ENCODE measurements at regions not wholly inside any gene's neighbourhood (a gene's known extent, or its start where the extent isn't known, plus 50 kb on each side); places are given as distances from the start of the nearest gene placed in this dataset.

DNA sequence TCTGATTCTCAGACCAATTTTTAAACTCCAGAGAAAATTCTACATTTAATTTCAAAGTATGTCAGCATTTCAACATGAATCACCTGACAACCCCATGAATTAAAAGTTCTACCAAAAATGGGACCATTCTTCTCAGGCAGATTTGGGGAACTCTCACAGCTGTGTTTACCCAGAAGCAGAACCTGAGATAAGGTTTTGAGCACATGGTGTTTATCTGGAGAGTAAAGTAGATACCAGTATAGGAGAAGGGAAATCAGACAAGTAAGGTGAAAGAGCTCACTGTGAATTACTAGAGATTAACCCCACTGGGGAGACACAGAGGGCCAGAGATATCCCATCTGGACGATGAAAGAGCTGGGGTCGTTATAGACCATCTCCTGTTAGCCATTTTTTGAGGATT lies 729.1 kb downstream of the DNAH5 start:
- Histone ChIP-seq H3K27ac (replicated peaks) (no peak overlapping the region), H3K4me3 (replicated peaks; ENCODE audit: insufficient read depth, low read length) (no peak overlapping the region)
- no peak for TF ChIP-seq POLR2AphosphoS5 (IDR thresholded peaks at IDR 0.05; ENCODE audit: low read depth)
- no peak for TF ChIP-seq SPI1 (IDR thresholded peaks at IDR 0.05; ENCODE audit: borderline replicate concordance, low read depth)
- TF ChIP-seq, protein P1, sequence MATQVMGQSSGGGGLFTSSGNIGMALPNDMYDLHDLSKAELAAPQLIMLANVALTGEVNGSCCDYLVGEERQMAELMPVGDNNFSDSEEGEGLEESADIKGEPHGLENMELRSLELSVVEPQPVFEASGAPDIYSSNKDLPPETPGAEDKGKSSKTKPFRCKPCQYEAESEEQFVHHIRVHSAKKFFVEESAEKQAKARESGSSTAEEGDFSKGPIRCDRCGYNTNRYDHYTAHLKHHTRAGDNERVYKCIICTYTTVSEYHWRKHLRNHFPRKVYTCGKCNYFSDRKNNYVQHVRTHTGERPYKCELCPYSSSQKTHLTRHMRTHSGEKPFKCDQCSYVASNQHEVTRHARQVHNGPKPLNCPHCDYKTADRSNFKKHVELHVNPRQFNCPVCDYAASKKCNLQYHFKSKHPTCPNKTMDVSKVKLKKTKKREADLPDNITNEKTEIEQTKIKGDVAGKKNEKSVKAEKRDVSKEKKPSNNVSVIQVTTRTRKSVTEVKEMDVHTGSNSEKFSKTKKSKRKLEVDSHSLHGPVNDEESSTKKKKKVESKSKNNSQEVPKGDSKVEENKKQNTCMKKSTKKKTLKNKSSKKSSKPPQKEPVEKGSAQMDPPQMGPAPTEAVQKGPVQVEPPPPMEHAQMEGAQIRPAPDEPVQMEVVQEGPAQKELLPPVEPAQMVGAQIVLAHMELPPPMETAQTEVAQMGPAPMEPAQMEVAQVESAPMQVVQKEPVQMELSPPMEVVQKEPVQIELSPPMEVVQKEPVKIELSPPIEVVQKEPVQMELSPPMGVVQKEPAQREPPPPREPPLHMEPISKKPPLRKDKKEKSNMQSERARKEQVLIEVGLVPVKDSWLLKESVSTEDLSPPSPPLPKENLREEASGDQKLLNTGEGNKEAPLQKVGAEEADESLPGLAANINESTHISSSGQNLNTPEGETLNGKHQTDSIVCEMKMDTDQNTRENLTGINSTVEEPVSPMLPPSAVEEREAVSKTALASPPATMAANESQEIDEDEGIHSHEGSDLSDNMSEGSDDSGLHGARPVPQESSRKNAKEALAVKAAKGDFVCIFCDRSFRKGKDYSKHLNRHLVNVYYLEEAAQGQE (IDR thresholded peaks at IDR 0.05; ENCODE audit: insufficient replicate concordance, low read depth), result no peak
- TF ChIP-seq, protein P2, sequence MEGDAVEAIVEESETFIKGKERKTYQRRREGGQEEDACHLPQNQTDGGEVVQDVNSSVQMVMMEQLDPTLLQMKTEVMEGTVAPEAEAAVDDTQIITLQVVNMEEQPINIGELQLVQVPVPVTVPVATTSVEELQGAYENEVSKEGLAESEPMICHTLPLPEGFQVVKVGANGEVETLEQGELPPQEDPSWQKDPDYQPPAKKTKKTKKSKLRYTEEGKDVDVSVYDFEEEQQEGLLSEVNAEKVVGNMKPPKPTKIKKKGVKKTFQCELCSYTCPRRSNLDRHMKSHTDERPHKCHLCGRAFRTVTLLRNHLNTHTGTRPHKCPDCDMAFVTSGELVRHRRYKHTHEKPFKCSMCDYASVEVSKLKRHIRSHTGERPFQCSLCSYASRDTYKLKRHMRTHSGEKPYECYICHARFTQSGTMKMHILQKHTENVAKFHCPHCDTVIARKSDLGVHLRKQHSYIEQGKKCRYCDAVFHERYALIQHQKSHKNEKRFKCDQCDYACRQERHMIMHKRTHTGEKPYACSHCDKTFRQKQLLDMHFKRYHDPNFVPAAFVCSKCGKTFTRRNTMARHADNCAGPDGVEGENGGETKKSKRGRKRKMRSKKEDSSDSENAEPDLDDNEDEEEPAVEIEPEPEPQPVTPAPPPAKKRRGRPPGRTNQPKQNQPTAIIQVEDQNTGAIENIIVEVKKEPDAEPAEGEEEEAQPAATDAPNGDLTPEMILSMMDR (IDR thresholded peaks at IDR 0.05; ENCODE audit: insufficient read depth, low read length), result no peak
- no peak for TF ChIP-seq GABPA (IDR thresholded peaks at IDR 0.05; ENCODE audit: low read depth)

DNA sequence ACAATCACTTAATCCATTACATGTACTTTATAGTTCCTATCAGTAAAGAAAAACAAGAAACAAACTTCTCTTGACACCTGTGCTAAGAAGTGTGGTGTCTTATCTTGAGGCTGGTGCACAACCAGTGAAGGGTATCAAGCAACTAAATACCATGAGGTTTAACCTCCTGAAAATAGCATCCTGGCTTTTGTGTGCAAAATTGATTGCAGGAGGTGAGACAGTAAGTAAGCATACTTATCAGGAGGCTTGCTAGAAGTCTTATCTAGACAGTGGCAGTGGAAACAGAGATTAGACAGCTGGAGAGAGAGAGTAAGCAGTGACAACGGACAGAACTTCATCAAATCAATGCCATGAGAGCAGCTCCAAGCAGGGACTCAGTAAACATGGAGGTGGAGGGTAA lies 730.3 kb downstream of the DNAH5 start:
- no peak overlapping the region for H3K4me3 ChIP-seq (replicated peaks; ENCODE audit: insufficient read depth, low read length)
- H3K27me3 ChIP-seq (ENCODE audit: insufficient read depth, poor library complexity, severe bottlenecking), result no peaks in the 10 kb centered on the region
- TF ChIP-seq POLR2AphosphoS5 (IDR thresholded peaks at IDR 0.05; ENCODE audit: low read depth) (no peak), SPI1 (IDR thresholded peaks at IDR 0.05; ENCODE audit: borderline replicate concordance, low read depth) (no peak), GABPA (IDR thresholded peaks at IDR 0.05; ENCODE audit: low read depth) (no peak)
- TF ChIP-seq, protein P1 (IDR thresholded peaks at IDR 0.05; ENCODE audit: insufficient replicate concordance, low read depth), result no peak
- TF ChIP-seq, protein P2 (IDR thresholded peaks at IDR 0.05; ENCODE audit: insufficient read depth, low read length), result no peak
- H3K27ac ChIP-seq (replicated peaks), result no peak overlapping the region
- DNase-seq (ENCODE audit: low read depth in 1 of 2, low spot score in 1 of 2), result no peak

More for the DNA sequence above, 729.1 kb downstream of the DNAH5 start:
- DNase-seq (ENCODE audit: low read depth in 1 of 2, low spot score in 1 of 2), result no peak
- H3K27me3 ChIP-seq (ENCODE audit: insufficient read depth, poor library complexity, severe bottlenecking), result no peaks in the 10 kb centered on the region

DNA sequence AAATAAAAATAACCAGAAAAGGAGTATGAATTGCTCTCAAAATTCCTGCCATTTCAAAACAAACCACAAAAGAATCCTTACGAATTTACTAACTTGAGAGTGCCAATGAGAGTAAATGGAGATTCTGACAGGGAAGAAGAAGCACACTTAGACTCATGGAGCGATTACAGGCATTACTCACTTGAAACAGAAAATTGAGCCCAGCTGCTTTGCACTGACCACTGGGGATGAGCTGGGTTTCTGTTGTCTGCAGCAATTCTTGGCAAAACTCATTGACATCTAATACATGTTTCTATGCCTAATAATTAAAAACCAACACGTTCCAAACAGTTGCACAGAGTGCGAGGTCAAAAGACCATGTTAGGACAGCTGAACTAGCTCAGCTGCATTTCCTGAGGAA lies 731.6 kb downstream of the DNAH5 start:
- no peaks in the 10 kb centered on the region for H3K27me3 ChIP-seq (ENCODE audit: insufficient read depth, poor library complexity, severe bottlenecking)
- no peak overlapping the region for H3K27ac ChIP-seq (replicated peaks)
- no peak overlapping the region for H3K4me3 ChIP-seq (replicated peaks; ENCODE audit: insufficient read depth, low read length)
- TF ChIP-seq, protein P1 (IDR thresholded peaks at IDR 0.05; ENCODE audit: insufficient replicate concordance, low read depth), result no peak
- TF ChIP-seq POLR2AphosphoS5 (IDR thresholded peaks at IDR 0.05; ENCODE audit: low read depth) (no peak), SPI1 (IDR thresholded peaks at IDR 0.05; ENCODE audit: borderline replicate concordance, low read depth) (no peak), GABPA (IDR thresholded peaks at IDR 0.05; ENCODE audit: low read depth) (no peak)
- TF ChIP-seq, protein P2 (IDR thresholded peaks at IDR 0.05; ENCODE audit: insufficient read depth, low read length), result no peak
- no peak for DNase-seq (ENCODE audit: low read depth in 1 of 2, low spot score in 1 of 2)
